ENCODE measurements at regions not wholly inside any gene's neighbourhood (a gene's known extent, or its start where the extent isn't known, plus 50 kb on each side); places are given as distances from the start of the nearest gene placed in this dataset.

DNA sequence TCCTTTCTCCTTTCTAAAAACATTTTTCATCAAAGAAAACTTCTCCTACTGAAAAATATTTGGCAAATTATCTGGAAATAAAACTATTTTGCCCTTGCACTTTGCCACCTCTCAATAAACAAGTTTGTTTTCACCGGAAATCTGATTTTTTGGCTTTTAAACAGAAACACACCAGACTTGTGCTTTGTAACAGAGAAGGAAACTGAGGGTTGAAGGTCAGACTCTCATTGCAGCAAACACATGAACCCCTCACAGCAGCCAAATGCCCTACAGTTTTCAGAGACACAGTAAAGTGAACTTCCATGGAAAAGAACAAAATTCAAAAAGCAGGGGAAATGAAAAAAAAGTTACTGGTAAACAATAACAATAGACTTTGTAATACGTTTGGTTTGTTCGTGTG is 95.6 kb upstream of the WDR17 start:
- TF ChIP-seq, protein P1, sequence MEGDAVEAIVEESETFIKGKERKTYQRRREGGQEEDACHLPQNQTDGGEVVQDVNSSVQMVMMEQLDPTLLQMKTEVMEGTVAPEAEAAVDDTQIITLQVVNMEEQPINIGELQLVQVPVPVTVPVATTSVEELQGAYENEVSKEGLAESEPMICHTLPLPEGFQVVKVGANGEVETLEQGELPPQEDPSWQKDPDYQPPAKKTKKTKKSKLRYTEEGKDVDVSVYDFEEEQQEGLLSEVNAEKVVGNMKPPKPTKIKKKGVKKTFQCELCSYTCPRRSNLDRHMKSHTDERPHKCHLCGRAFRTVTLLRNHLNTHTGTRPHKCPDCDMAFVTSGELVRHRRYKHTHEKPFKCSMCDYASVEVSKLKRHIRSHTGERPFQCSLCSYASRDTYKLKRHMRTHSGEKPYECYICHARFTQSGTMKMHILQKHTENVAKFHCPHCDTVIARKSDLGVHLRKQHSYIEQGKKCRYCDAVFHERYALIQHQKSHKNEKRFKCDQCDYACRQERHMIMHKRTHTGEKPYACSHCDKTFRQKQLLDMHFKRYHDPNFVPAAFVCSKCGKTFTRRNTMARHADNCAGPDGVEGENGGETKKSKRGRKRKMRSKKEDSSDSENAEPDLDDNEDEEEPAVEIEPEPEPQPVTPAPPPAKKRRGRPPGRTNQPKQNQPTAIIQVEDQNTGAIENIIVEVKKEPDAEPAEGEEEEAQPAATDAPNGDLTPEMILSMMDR (conservative IDR thresholded peaks at IDR 0.05; ENCODE audit: low read depth in 2 of 2), result no peak
- TF ChIP-seq EZH2 (IDR thresholded peaks at IDR 0.05; ENCODE audit: low read depth, unreplicated experiment), result no peak
